H1 (cell line): ENCODE measurements at regions not wholly inside any gene's neighbourhood (a gene's known extent, or its start where the extent isn't known, plus 50 kb on each side); places are given as distances from the start of the nearest gene placed in this dataset.

Source experiments
- CTCF ChIA-PET: fragments of 300-600 bp; sonication (Branson Sonifier 250); formaldehyde crosslinking; loops from one replicate; lab custom pipeline; 2021; ENCODE audit not compliant: partially characterized antibody; lab: Charles Lee
- POLR2A ChIA-PET: fragments of 300-600 bp; sonication (Branson Sonifier 250); formaldehyde crosslinking; loops from one replicate; lab custom pipeline; 2021; ENCODE audit warnings: inconsistent platforms; ENCODE audit not compliant: partially characterized antibody; lab: Charles Lee
- DNase-seq, 2 experiments: peaks; one replicate each; pipeline versions ENCODE4 v3.0.0 to v3.0.0-alpha.2; 2010 to 2022; ENCODE audit warnings: low spot score in 2 of 2, low read depth in 1 of 2, mixed read lengths in 1 of 2
- FAIRE-seq: peaks from 2 replicates; lab custom pipeline; 2011; peaks lifted over from hg19 to GRCh38; lab: Jason Lieb, UNC
- H2AFZ ChIP-seq: 2 replicates; pipeline ENCODE4 v1.8.1; 2012; ENCODE audit warnings: low read length, inconsistent platforms
- H2AK5ac ChIP-seq: 2 replicates; pipeline ENCODE4 v1.6.1; 2013; ENCODE audit warnings: low read depth, low read length
- H2BK120ac ChIP-seq: replicated peaks from 2 replicates; pipeline ENCODE3; 2013; ENCODE audit warnings: low read depth, low read length, inconsistent platforms
- H2BK12ac ChIP-seq: 2 replicates; pipeline ENCODE4 v1.6.1; 2013; ENCODE audit warnings: low read depth, low read length
- H2BK15ac ChIP-seq: 2 replicates; pipeline ENCODE4 v1.6.1; 2013; ENCODE audit warnings: low read length
- H2BK20ac ChIP-seq: 2 replicates; pipeline ENCODE4 v1.6.1; 2013; ENCODE audit warnings: low read length
- H2BK5ac ChIP-seq: 2 replicates; pipeline ENCODE4 v1.6.1; 2013; ENCODE audit warnings: low read depth, low read length
- H3K14ac ChIP-seq: 2 replicates; pipeline ENCODE4 v1.6.1; 2013; ENCODE audit warnings: inconsistent platforms; ENCODE audit not compliant: insufficient read length
- H3K18ac ChIP-seq: 2 replicates; pipeline ENCODE4 v1.6.1; 2013; ENCODE audit warnings: low read length; ENCODE audit errors: extremely low read depth
- H3K23ac ChIP-seq: 2 replicates; pipeline ENCODE4 v1.6.1; 2013; ENCODE audit warnings: inconsistent platforms; ENCODE audit not compliant: insufficient read length
- H3K23me2 ChIP-seq: 2 replicates; pipeline ENCODE4 v1.6.1; 2013; ENCODE audit warnings: low read depth, low read length
- H3K27ac ChIP-seq: 2 replicates; pipeline ENCODE4 v1.6.1; 2011; ENCODE audit warnings: low read depth, low read length, inconsistent platforms
- H3K27me3 ChIP-seq, 4 experiments: replicated peaks in 1 of 4; 1 replicate in 1 of 4; 2 replicates in 3 of 4; pipeline versions ENCODE4 v1.6.1 to v1.8.1; 2011 to 2013; ENCODE audit warnings: low read length in 3 of 4, mild to moderate bottlenecking in 3 of 4, inconsistent platforms in 2 of 4, mixed read lengths in 2 of 4, moderate library complexity in 1 of 4; ENCODE audit not compliant: control insufficient read depth in 3 of 4, insufficient read depth in 3 of 4; ENCODE audit errors: extremely low read depth in 1 of 4
- H3K36me3 ChIP-seq, 4 experiments: 2 replicates each; pipeline versions ENCODE4 v1.6.1 to v1.8.1; 2011 to 2013; ENCODE audit warnings: mild to moderate bottlenecking in 4 of 4, low read length in 3 of 4, moderate library complexity in 2 of 4, control low read depth in 1 of 4, inconsistent platforms in 1 of 4; ENCODE audit not compliant: insufficient read depth in 4 of 4, control insufficient read depth in 2 of 4
- H3K4ac ChIP-seq: replicated peaks from 2 replicates; pipeline ENCODE3; 2013; ENCODE audit warnings: low read length, low read depth, mixed read lengths, inconsistent platforms; ENCODE audit not compliant: insufficient read length
- H3K4me1 ChIP-seq, 4 experiments: replicated peaks in 1 of 4; 1 replicate in 1 of 4; 2 replicates in 3 of 4; pipeline versions ENCODE4 v1.6.1 to v1.8.1; 2011 to 2013; ENCODE audit warnings: low read length in 3 of 4, inconsistent platforms in 2 of 4, mixed read lengths in 1 of 4; ENCODE audit not compliant: insufficient read depth in 4 of 4, control insufficient read depth in 3 of 4
- H3K4me2 ChIP-seq, 2 experiments: 2 replicates each; pipeline versions ENCODE4 v1.6.1 to v1.8.1; 2011 to 2013; ENCODE audit warnings: low read depth in 2 of 2, low read length in 2 of 2, control low read depth in 1 of 2, inconsistent platforms in 1 of 2, mild to moderate bottlenecking in 1 of 2; ENCODE audit not compliant: insufficient read depth in 1 of 2
- H3K4me3 ChIP-seq, 4 experiments: fragments of 200-600, 300-600 bp in 1 of 4; sonication (generic), shearing (Covaris generic), sonication (Bioruptor Twin) in 1 of 4; 2 replicates each; pipeline versions ENCODE4 v1.5.1 to v1.8.1; 2011 to 2016; ENCODE audit warnings: low read length in 4 of 4, low read depth in 3 of 4, control low read depth in 2 of 4, inconsistent platforms in 2 of 4, mild to moderate bottlenecking in 2 of 4, mixed read lengths in 1 of 4, moderate library complexity in 1 of 4; ENCODE audit not compliant: insufficient read depth in 2 of 4; ENCODE audit errors: extremely low read depth in 1 of 4
- H3K56ac ChIP-seq: replicated peaks from 2 replicates; pipeline ENCODE3; 2013; ENCODE audit warnings: low read depth, mild to moderate bottlenecking, mixed read lengths, low read length, inconsistent platforms; ENCODE audit not compliant: insufficient read length
- H3K79me1 ChIP-seq: 2 replicates; pipeline ENCODE4 v1.6.1; 2013; ENCODE audit warnings: low read depth, low read length, control low read depth
- H3K79me2 ChIP-seq, 2 experiments: 2 replicates each; pipeline versions ENCODE4 v1.6.1 to v1.8.1; 2012 to 2013; ENCODE audit warnings: low read length in 2 of 2, mild to moderate bottlenecking in 2 of 2, inconsistent platforms in 1 of 2; ENCODE audit not compliant: insufficient read depth in 2 of 2, control insufficient read depth in 1 of 2
- H3K9ac ChIP-seq, 4 experiments: replicated peaks in 1 of 4; 1 replicate in 1 of 4; 2 replicates in 3 of 4; pipeline versions ENCODE4 v1.6.1 to v1.8.1; 2011 to 2013; ENCODE audit warnings: low read depth in 3 of 4, low read length in 3 of 4, control low read depth in 2 of 4, mild to moderate bottlenecking in 2 of 4, moderate library complexity in 2 of 4, inconsistent platforms in 1 of 4; ENCODE audit errors: extremely low read depth in 1 of 4
- H3K9me3 ChIP-seq, 2 experiments: 2 replicates each; pipeline versions ENCODE4 v1.6.1 to v1.8.1; 2012 to 2013; ENCODE audit warnings: mild to moderate bottlenecking in 2 of 2, moderate library complexity in 2 of 2, control low read depth in 1 of 2, inconsistent platforms in 1 of 2, low read depth in 1 of 2, low read length in 1 of 2, mixed read lengths in 1 of 2; ENCODE audit not compliant: insufficient read depth in 2 of 2
- H4K20me1 ChIP-seq, 2 experiments: replicated peaks in 1 of 2; 2 replicates each; pipeline versions ENCODE3 to v1.8.1; 2011 to 2013; ENCODE audit warnings: inconsistent platforms in 2 of 2, low read length in 2 of 2, mild to moderate bottlenecking in 1 of 2; ENCODE audit not compliant: insufficient read depth in 2 of 2, control insufficient read depth in 1 of 2
- H4K5ac ChIP-seq: 2 replicates; pipeline ENCODE4 v1.6.1; 2013; ENCODE audit warnings: low read length, low read depth, mixed read lengths, inconsistent platforms; ENCODE audit not compliant: insufficient read length
- H4K8ac ChIP-seq: 2 replicates; pipeline ENCODE4 v1.8.0; 2013; ENCODE audit warnings: mild to moderate bottlenecking, moderate library complexity, low read length, inconsistent platforms; ENCODE audit not compliant: insufficient read depth; ENCODE audit errors: extremely low read depth
- H4K91ac ChIP-seq: replicated peaks from 2 replicates; pipeline ENCODE3; 2013; ENCODE audit warnings: low read length, mixed read lengths, inconsistent platforms; ENCODE audit not compliant: insufficient read length
- FOSL1 ChIP-seq: IDR thresholded peaks from 2 replicates; pipeline ENCODE4 v1.6.1; 2011; ENCODE audit warnings: mild to moderate bottlenecking, low read depth, low read length, moderate library complexity; ENCODE audit not compliant: insufficient read depth
- WGBS, 2 experiments: shearing (Covaris generic) in 1 of 2; methylation state at CpG; one replicate each; pipeline versions ENCODE4 v1.1.6 to v1.1.7; 2013 to 2015; ENCODE audit warnings: low lambda C conversion rate in 2 of 2, mixed read lengths in 2 of 2, inconsistent platforms in 1 of 2, low coverage in 1 of 2, missing lambda C conversion rate in 1 of 2; ENCODE audit not compliant: insufficient replicate concordance in 2 of 2, insufficient coverage in 1 of 2, insufficient read length in 1 of 2; ENCODE audit errors: extremely low coverage in 1 of 2, missing lambda C conversion rate in 1 of 2; 5-methylcytosine and 5-hydroxymethylcytosine counted together
- TF ChIP-seq, protein P1 (sequence below), 3 experiments: IDR thresholded peaks; 1 replicate in 2 of 3; 2 replicates in 1 of 3; pipeline versions ENCODE4 v1.5.1 to v1.6.1; 2011; ENCODE audit warnings: low read length in 3 of 3, mild to moderate bottlenecking in 3 of 3, inconsistent platforms in 2 of 3, low read depth in 1 of 3, moderate library complexity in 1 of 3; ENCODE audit not compliant: insufficient read depth in 1 of 3; ENCODE audit errors: control extremely low read depth in 1 of 3

DNA sequence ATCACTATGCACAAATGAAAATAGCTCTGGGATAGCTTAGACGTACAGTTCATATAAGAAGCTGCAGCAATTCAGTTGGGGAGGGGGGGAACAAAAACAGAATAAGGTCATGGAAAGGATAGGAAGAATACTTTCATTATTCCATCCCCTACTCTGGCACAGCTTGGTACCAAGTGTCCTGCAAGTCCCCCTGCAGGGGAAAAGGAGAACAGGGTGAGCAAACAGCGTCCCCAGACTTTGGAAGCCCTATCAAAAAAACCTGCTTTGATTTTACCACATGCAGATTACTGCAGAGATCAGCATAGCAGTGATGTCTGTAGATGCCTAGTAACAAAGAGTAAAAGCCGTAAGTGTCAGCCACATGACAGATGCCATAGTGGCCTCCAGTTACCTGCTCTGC lies 209.4 kb upstream of the NEIL3 start:
- no peaks in the 10 kb centered on the region for H3K36me3 ChIP-seq
- no peak overlapping the region for H3K4ac ChIP-seq
- H2BK12ac ChIP-seq, result no peak overlapping the region
- no peaks in the 10 kb centered on the region for H3K4me1 ChIP-seq
- no peak overlapping the region for H3K9ac ChIP-seq
- H2BK20ac ChIP-seq, result no peak overlapping the region
- TF ChIP-seq, protein P1, sequence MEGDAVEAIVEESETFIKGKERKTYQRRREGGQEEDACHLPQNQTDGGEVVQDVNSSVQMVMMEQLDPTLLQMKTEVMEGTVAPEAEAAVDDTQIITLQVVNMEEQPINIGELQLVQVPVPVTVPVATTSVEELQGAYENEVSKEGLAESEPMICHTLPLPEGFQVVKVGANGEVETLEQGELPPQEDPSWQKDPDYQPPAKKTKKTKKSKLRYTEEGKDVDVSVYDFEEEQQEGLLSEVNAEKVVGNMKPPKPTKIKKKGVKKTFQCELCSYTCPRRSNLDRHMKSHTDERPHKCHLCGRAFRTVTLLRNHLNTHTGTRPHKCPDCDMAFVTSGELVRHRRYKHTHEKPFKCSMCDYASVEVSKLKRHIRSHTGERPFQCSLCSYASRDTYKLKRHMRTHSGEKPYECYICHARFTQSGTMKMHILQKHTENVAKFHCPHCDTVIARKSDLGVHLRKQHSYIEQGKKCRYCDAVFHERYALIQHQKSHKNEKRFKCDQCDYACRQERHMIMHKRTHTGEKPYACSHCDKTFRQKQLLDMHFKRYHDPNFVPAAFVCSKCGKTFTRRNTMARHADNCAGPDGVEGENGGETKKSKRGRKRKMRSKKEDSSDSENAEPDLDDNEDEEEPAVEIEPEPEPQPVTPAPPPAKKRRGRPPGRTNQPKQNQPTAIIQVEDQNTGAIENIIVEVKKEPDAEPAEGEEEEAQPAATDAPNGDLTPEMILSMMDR (IDR thresholded peaks at IDR 0.05; ENCODE audit: control extremely low read depth in 1 of 3, insufficient read depth in 1 of 3, low read depth in 1 of 3, low read length in 3 of 3), result peak in 1 of 3 experiments; percentile 19; a peak in 2 of 4 replicates
- TF ChIP-seq FOSL1, result no peak
- ChIA-PET CTCF (interaction anchor here (0.6 to 1.3 kb wide), 3 partner anchors 31 to 628 kb away, joined by 3 to 4 read pairs (median 3); no protein-coding TSS in a partner anchor), POLR2A (no interaction called here)
- no peaks in the 10 kb centered on the region for H3K9me3 ChIP-seq
- H3K23ac ChIP-seq, result no peak overlapping the region
- H3K18ac ChIP-seq, result no peak overlapping the region
- no peak for DNase-seq
- H4K8ac ChIP-seq, result no peak overlapping the region
- FAIRE-seq, result no peak
- H3K27me3 ChIP-seq, result no peaks in the 10 kb centered on the region
- H2BK120ac ChIP-seq, result no peak overlapping the region
- H4K91ac ChIP-seq, result no peak overlapping the region
- H3K56ac ChIP-seq, result no peak overlapping the region
- WGBS, 2 experiments, result 76% methylated on average over 3 of the region's 3 CpGs; no CpG with 5 or more reads in 1 of the 2 experiments
- H2BK15ac ChIP-seq, result no peak overlapping the region
- no peaks in the 10 kb centered on the region for H3K79me1 ChIP-seq
- no peak overlapping the region for H3K4me2 ChIP-seq
- H2AK5ac ChIP-seq, result no peak overlapping the region
- H3K79me2 ChIP-seq, result no peaks in the 10 kb centered on the region
- no peak overlapping the region for H3K27ac ChIP-seq
- H3K14ac ChIP-seq, result no peak overlapping the region
- no peaks in the 10 kb centered on the region for H4K20me1 ChIP-seq
- no peak overlapping the region for H2BK5ac ChIP-seq
- H3K4me3 ChIP-seq, result no peak overlapping the region
- no peak overlapping the region for H4K5ac ChIP-seq
- H3K23me2 ChIP-seq, result no peaks in the 10 kb centered on the region
- H2AFZ ChIP-seq, result no peak overlapping the region
